LNCAP (cell line): ENCODE measurements at regions not wholly inside any gene's neighbourhood (a gene's known extent, or its start where the extent isn't known, plus 50 kb on each side); places are given as distances from the start of the nearest gene placed in this dataset.

ENCODE experiments used
- CTCF ChIP-seq: fragments of 450-650 bp; IDR thresholded peaks from 2 replicates; pipeline ENCODE4 v1.5.1; 2017; ENCODE audit warnings: mild to moderate bottlenecking

- TF ChIP-seq CTCF: no peak
Measured at GRCh38 chr21:16536643-16537434, 807.1 kb downstream of the USP25 start.

GRCh38 chr21:16537501-16537900 lies 807.7 kb downstream of the USP25 start:
- TF ChIP-seq CTCF: no peak

GRCh38 chr21:16538405-16538804 lies 808.6 kb downstream of the USP25 start:
- no peak for TF ChIP-seq CTCF

- TF ChIP-seq CTCF: no peak
Measured at GRCh38 chr21:16538936-16539440, 809.2 kb downstream of the USP25 start.

GRCh38 chr21:16540966-16541727 lies 811.4 kb downstream of the USP25 start:
- TF ChIP-seq CTCF: no peak

- no peak for TF ChIP-seq CTCF
Measured at GRCh38 chr21:16550118-16550517, 820.3 kb downstream of the USP25 start.

GRCh38 chr21:16550917-16551741 lies 821.3 kb downstream of the USP25 start:
- TF ChIP-seq CTCF: no peak
